ENCODE measurements at regions not wholly inside any gene's neighbourhood (a gene's known extent, or its start where the extent isn't known, plus 50 kb on each side); places are given as distances from the start of the nearest gene placed in this dataset.
A peak's percentile ranks its signal among the peaks of the same experiment; 100 is the strongest.

DNA sequence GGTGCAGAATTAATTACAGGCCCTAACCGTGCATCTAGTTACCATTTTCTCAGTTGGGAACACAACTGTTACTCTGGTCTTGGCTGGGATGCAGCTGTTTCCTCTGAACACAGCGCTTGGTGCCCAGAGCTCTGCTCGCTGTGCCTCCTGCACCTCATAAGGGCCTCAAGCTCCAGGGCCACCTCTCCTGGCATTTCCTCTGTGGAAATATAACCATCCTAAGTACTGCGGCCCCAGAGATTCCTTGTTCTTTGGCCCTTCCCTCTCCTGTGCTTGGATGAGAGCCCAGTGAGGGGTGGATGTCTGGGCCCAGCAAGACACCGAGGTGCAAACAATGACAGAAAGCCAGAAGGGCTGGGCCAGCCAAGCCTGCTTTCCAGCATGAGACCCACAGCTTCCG, 169.9 kb upstream of the CST7 start:
- no peak for DNase-seq

- no peak for DNase-seq
Observed at GRCh38 chr20:24779946-24780345, 169.1 kb upstream of the CST7 start.

- DNase-seq, result no peak
Observed at GRCh38 chr20:24780674-24781417, 168.2 kb upstream of the CST7 start.

GRCh38 chr20:24781418-24781980, 167.6 kb upstream of the CST7 start:
- no peak for DNase-seq

DNA sequence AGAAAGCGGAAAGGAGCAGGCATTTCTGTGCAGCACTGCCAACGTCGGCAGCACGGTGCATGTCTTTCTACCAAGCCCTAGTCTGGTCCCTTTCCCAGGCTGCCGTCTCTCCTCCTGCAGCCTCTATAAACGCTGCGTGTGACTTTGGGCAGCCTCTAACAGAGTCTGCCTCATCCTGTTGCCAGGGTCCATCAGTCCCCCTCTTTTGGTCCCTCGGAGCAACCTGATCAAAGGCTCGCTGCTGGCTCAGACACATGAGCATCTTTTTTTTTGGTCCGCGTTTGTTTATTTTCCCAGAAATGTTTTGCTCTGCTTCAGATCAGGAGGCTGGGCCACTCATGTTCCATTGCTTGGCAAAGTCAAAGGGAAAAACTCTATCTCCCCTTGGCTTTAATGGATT, 166.8 kb upstream of the CST7 start:
- DNase-seq, result no peak

GRCh38 chr20:24782801-24783630, 166.1 kb upstream of the CST7 start:
- no peak for DNase-seq

DNA sequence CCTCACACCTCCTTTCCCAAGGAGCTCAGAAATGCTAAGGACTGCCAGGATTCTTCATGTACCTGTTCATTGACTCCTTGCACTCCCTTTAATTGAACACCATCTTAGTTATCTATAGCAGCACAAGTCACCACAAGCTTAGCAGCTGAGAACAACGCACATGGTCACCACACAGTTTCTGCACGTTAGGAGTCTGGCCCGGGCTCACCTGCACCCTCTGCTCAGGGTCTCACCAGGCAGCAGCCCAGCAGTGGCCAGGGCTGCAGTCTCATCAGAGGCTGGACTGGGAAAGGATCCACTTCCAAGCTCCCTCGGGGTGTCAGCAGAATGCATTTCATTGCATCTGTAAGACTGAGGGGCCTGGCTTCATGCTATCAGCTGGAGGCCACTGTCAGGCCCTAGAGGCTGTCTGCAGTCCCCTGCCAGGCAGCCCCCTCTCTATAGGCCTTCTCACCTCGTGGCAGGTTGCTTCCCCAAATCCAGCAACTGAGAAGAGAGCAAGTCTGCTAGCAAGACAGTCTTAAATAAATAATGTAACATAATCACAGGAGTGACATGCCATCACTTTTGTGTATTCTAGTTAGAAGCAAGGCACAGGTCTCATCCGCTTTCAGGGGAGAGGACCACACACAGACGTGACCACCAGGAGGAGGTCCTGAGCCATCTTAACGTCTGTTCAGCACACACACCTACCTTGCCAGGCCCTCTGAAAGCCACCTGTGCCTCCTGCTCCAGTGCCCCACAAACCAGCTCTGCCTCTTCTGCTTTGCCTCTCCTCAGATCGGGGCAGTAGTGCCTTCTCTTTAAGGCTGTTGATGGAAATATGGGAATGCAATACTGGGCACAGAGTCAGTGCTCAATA, 165.2 kb upstream of the CST7 start:
- DNase-seq, result no peak

DNA sequence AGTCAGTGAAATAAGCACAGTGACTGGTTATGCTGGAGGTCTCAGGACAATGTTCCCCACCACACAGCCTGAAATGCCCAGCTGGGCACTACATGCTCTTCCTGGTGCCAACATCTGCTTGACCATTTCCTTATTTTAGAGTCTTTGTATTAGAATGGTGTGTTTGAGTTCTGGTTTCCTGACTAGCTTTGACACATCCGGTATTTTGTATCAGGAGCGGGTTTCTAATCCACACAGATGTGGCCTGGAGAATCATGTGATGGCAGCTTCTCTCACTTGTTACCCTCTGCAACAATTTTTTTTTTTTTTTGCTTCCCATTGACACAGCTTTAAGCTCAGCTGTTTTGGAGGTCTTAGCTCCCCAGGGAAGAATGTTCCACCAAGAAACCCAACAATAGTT, 164.5 kb upstream of the CST7 start:
- DNase-seq, result peak; percentile 3

- DNase-seq, result no peak
Observed at GRCh38 chr20:24785141-24786110, 163.6 kb upstream of the CST7 start.

GRCh38 chr20:24786111-24786495, 163.0 kb upstream of the CST7 start:
- no peak for DNase-seq

DNA sequence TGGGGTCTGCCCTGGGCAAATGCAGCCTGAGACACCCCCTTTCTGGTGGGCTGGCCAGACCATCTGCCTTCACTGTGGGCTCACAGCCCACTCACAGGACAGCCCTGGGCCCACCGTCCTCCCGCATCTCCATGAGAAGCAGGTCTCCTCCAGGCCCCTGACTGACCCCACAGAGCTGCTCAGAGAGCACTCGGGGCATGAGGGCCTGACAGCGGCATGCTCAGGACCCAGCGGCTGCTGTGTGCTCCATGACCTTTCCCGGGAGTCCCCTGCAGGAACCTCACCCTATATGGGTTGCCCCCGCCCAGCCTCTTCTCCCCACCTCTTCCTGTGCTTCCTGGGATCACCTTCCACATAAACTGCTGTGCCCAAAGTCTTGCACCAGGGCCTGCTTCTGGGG, 162.4 kb upstream of the CST7 start:
- DNase-seq, result no peak

- no peak for DNase-seq
Observed at GRCh38 chr20:24787071-24787470, 162.0 kb upstream of the CST7 start.

DNA sequence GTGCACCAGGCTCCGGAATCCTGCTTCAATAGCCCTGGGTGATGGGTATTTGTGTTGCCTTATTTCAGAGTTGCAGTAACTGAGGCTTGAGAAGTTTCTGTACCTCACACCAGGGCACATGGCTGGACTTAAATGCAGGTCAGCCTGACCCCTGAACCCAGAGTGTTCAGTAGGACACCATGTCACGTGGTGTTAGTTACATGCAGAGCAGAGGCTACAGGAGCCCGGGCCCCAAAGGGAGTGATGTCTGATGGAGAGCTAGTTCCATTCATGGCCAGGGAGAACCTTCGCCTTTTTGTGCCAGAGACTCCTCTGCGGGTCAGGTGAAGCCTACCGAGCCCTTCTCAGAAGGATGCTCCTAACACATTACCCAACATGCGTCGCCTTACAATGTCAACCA, 161.4 kb upstream of the CST7 start:
- no peak for DNase-seq

DNA sequence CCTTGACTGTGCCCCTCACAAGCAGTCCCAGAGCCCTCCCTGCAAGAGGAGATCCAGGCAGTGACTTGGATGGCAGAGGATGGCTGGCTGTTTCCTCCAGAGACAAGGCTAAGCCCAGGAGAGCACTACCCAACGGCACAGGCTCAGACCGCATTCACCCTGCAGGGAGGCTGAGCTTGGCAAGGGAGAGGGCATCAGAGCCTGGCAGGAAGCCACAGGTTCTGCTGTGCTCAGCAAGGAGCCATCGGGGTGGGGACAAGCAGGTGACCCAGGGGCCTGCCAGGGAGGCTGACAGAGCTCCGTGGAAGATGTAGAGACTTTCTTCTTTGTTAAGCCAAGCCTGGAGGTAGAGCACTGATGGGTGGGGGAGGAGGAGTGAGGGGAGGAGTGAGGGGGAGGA, 159.2 kb upstream of the CST7 start:
- no peak for DNase-seq

- no peak for DNase-seq
Observed at GRCh38 chr20:24790746-24791283, 158.3 kb upstream of the CST7 start.

DNA sequence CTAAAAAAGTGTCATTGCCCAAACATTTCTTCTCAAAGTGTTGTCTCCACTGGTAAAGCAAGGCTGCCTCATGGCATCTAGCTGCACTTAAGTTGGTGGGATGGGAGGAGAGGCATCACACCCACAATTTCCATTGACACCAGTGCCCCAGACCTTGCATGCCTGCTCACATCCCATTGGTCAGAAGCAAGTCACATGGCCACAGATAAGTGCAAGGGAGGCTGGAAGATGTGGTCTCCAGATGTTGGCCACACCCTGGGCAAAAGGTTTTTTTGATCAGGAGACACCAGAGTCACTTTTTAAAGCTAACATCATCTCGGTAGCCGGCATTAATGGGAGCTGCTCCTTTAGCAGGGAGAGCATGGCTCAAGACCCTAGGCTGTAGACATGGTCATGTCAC, 157.1 kb upstream of the CST7 start:
- DNase-seq, result no peak

DNA sequence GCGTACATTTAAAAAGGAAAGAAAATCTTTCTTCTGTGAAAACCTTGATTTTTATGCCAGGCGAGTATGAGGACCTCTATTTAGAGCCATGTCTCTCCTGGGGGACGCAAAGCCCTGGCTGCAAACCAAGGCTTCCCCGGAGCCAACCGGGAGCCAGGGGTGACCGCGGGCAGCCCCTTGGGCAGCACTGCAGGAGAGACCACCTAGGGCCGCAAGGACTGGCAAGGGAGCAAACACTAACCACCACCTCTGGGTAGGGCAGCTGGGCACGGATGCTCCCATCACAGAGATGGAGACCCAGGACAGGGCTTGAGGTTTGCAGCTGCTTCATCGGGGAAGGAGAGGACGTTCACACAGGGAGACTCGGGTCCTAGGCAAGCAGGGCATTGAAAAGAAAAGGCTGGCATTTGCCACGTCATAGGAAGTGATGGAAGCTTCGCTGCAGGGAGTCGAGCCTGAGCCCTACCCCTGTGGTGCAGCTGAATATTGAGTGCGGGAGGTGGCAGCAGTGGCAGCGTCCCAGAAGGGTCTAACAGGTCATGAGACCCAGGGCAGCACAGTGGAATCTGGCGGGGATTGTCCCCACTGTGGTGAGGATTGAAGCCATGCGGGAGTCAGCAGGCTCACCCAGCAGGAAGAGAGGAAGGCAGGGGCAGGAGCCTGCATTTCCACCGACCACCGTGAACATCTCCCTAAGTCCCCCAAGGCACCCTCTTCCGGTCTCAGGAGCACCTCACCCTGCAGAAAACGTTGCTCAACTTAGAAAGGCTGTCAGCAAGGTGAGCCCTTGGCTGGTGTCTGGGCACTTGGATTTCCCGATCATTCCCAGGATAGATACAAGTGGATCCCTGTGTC, 156.2 kb upstream of the CST7 start:
- no peak for DNase-seq

DNA sequence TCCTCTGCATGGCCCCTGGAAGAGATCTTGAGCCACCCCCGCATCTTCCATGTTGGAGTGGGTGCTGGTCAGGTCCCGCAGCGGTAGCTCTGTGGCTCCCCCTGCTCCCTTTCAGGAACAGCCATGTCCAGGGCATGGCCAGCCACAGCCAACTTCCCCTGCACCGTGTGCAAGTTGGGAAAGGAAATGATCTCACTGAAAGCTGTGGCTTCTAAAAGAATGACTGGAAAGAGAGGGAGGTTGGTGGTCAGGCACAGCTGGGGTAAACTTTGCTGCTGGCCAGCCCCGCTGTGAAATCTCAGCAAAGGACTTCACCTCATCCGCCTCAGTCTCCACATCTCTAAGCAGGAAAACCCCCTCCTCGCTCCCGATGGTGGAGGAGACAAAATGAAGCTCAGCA, 153.6 kb upstream of the CST7 start:
- DNase-seq, result no peak

DNA sequence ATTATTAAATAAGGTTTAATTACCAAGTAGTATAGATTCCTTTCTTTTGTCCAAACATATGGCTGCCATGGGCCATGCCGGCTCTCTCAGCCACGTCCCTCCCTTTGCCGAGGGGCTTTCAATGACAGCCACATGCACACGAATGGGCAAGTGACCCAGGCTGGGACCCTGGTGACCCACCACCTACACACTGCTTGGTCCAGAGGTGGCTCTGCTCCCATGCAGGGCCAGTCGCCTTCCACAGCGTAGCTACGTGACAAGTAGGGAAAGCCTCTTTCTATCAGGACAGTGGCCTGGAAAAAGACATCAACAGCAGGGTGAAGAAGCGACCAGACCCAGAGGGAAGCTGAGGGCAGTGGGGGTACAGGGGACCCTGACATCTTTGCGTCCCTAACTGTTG, 152.8 kb upstream of the CST7 start:
- DNase-seq, result no peak

DNA sequence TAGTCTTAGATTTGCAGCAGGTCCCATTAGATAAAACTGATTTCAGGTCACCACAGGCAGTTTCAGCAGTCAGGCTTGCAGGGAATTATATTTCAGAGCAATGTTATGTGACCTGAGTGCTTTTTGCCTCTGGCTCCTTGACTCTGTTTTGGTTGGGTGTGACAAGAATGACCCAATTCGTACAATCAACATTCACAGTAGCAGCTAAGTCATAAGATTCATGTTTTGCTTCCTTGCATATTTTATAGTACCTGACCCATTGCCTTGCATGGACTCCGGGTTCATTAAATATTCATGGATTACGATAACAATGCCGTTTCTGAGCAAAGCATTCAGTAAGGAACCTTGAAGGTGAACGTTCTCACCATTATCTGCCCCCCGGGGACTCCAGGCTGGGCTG, 152.0 kb upstream of the CST7 start:
- no peak for DNase-seq

All from KG1 (cell line).